GM18951 (cell line): ENCODE measurements at regions not wholly inside any gene's neighbourhood (a gene's known extent, or its start where the extent isn't known, plus 50 kb on each side); places are given as distances from the start of the nearest gene placed in this dataset.

ENCODE experiments used
- POLR2A ChIP-seq: IDR thresholded peaks from 4 replicates; pipeline ENCODE4 v1.6.1; 2011; ENCODE audit warnings: mild to moderate bottlenecking; ENCODE audit not compliant: insufficient read length, insufficient read depth; ENCODE audit errors: extremely low read depth
- in situ Hi-C: fragments of 300-500 bp; cut with MboI; formaldehyde crosslinking; loops from one replicate; pipeline ENCODE4 v1.12.0; 2022; ENCODE audit warnings: low sequenced_read_pairs, mixed read lengths, inconsistent platforms; ENCODE audit not compliant: unreplicated experiment

GRCh38 chr17:15096511-15096910 is 168.6 kb downstream of the PMP22 start:
- in situ Hi-C loops: no loop called here

GRCh38 chr17:15095935-15096334 is 169.2 kb downstream of the PMP22 start:
- in situ Hi-C loops: no loop called here
- TF ChIP-seq POLR2A: no peak

More at GRCh38 chr17:15096511-15096910, 168.6 kb downstream of the PMP22 start:
- no peak for TF ChIP-seq POLR2A

GRCh38 chr17:15092762-15093161 is 172.4 kb downstream of the PMP22 start:
- TF ChIP-seq POLR2A: no peak
- in situ Hi-C loops: no loop called here

GRCh38 chr17:15092261-15092660 is 172.9 kb downstream of the PMP22 start:
- in situ Hi-C loops: no loop called here

GRCh38 chr17:15091825-15092224 is 173.3 kb downstream of the PMP22 start:
- TF ChIP-seq POLR2A: no peak
- in situ Hi-C loops: no loop called here

More at GRCh38 chr17:15092261-15092660, 172.9 kb downstream of the PMP22 start:
- TF ChIP-seq POLR2A: no peak

GRCh38 chr17:15090533-15090932 is 174.6 kb downstream of the PMP22 start:
- in situ Hi-C loops: no loop called here
- no peak for TF ChIP-seq POLR2A

- in situ Hi-C loops: no loop called here
Measured at GRCh38 chr17:15087946-15088345, 177.2 kb downstream of the PMP22 start.

GRCh38 chr17:15086776-15087295 is 178.3 kb downstream of the PMP22 start:
- in situ Hi-C loops: no loop called here
- TF ChIP-seq POLR2A: no peak

More at GRCh38 chr17:15087946-15088345, 177.2 kb downstream of the PMP22 start:
- no peak for TF ChIP-seq POLR2A

GRCh38 chr17:15085890-15086677 is 179.0 kb downstream of the PMP22 start:
- no peak for TF ChIP-seq POLR2A
- in situ Hi-C loops: no loop called here

GRCh38 chr17:15083225-15083624 is 181.9 kb downstream of the PMP22 start:
- in situ Hi-C loops: no loop called here
- TF ChIP-seq POLR2A: no peak

GRCh38 chr17:15081008-15081407 is 184.1 kb downstream of the PMP22 start:
- no peak for TF ChIP-seq POLR2A
- in situ Hi-C loops: no loop called here

- no peak for TF ChIP-seq POLR2A
- in situ Hi-C loops: no loop called here
Measured at GRCh38 chr17:15078570-15078969, 186.6 kb downstream of the PMP22 start.

GRCh38 chr17:15076991-15077663 is 188.0 kb downstream of the PMP22 start:
- TF ChIP-seq POLR2A: no peak
- in situ Hi-C loops: no loop called here

- in situ Hi-C loops: no loop called here
- TF ChIP-seq POLR2A: no peak
Measured at GRCh38 chr17:15051933-15052332, 213.2 kb downstream of the PMP22 start.

- TF ChIP-seq POLR2A: no peak
- in situ Hi-C loops: no loop called here
Measured at GRCh38 chr17:15049795-15050160, 215.3 kb downstream of the PMP22 start.
